ENCODE measurements at regions not wholly inside any gene's neighbourhood (a gene's known extent, or its start where the extent isn't known, plus 50 kb on each side); places are given as distances from the start of the nearest gene placed in this dataset.

DNA sequence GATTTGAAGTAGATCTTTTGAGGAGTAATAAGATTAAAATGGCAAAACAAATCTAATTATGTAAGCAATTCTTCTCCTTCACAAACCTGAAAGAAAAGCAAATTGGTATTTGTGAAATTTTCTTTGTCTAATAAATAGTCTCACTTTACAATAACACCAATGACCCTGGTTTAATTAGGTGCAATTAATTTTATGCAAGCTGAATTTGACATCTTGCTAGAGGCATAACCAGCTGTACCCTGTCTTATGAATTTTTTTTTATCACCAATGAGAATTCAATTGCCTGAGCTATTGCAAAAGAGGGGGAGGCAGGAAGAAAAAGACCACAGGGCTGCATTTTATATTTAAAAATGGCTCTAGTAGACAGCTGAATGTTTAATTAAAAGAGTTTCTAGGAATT lies 113.5 kb upstream of the IL12A start:
- TF ChIP-seq, protein P1, sequence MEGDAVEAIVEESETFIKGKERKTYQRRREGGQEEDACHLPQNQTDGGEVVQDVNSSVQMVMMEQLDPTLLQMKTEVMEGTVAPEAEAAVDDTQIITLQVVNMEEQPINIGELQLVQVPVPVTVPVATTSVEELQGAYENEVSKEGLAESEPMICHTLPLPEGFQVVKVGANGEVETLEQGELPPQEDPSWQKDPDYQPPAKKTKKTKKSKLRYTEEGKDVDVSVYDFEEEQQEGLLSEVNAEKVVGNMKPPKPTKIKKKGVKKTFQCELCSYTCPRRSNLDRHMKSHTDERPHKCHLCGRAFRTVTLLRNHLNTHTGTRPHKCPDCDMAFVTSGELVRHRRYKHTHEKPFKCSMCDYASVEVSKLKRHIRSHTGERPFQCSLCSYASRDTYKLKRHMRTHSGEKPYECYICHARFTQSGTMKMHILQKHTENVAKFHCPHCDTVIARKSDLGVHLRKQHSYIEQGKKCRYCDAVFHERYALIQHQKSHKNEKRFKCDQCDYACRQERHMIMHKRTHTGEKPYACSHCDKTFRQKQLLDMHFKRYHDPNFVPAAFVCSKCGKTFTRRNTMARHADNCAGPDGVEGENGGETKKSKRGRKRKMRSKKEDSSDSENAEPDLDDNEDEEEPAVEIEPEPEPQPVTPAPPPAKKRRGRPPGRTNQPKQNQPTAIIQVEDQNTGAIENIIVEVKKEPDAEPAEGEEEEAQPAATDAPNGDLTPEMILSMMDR (IDR thresholded peaks at IDR 0.05) = no peak
- TF ChIP-seq POLR2AphosphoS5 (IDR thresholded peaks at IDR 0.05) (no peak), POLR2A (IDR thresholded peaks at IDR 0.05) (no peak)
